ENCODE measurements at regions not wholly inside any gene's neighbourhood (a gene's known extent, or its start where the extent isn't known, plus 50 kb on each side); places are given as distances from the start of the nearest gene placed in this dataset.

DNA sequence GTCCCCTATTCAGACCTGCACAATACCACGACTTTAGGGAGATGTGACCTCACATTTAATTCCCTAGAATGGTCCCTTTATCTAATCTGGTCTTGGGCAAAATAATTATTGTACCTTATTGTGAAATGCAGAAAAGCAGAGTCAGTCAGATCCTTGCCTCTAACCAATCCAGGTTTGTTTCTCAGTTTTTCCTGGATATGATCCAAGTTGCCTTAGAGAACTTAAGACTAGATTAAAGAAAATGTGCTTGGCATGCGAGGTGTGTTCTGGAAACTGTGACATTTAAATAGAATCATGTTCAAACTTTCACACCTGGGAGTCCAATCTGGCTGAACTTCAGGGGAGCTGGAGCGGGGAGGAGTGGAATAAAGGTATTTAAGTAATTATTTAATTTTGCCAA, 696.2 kb downstream of the DNAH5 start:
- TF ChIP-seq EZH2 (IDR thresholded peaks at IDR 0.05) (no peak), POLR2AphosphoS5 (IDR thresholded peaks at IDR 0.05; ENCODE audit: low read depth, low read length) (no peak), POLR2A (IDR thresholded peaks at IDR 0.05; ENCODE audit: borderline replicate concordance, extremely low read depth, insufficient read depth, insufficient read length) (no peak), ATF3 (IDR thresholded peaks at IDR 0.05) (no peak), JUND (IDR thresholded peaks at IDR 0.05) (no peak), SIN3A (IDR thresholded peaks at IDR 0.05; ENCODE audit: low read depth) (no peak), EZH2phosphoT487 (IDR thresholded peaks at IDR 0.05; ENCODE audit: borderline replicate concordance) (no peak), SP1 (IDR thresholded peaks at IDR 0.05; ENCODE audit: low read depth) (no peak)
- TF ChIP-seq, protein P1, sequence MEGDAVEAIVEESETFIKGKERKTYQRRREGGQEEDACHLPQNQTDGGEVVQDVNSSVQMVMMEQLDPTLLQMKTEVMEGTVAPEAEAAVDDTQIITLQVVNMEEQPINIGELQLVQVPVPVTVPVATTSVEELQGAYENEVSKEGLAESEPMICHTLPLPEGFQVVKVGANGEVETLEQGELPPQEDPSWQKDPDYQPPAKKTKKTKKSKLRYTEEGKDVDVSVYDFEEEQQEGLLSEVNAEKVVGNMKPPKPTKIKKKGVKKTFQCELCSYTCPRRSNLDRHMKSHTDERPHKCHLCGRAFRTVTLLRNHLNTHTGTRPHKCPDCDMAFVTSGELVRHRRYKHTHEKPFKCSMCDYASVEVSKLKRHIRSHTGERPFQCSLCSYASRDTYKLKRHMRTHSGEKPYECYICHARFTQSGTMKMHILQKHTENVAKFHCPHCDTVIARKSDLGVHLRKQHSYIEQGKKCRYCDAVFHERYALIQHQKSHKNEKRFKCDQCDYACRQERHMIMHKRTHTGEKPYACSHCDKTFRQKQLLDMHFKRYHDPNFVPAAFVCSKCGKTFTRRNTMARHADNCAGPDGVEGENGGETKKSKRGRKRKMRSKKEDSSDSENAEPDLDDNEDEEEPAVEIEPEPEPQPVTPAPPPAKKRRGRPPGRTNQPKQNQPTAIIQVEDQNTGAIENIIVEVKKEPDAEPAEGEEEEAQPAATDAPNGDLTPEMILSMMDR (IDR thresholded peaks at IDR 0.05 in 2 of 3, conservative IDR thresholded peaks at IDR 0.05 in 1 of 3; ENCODE audit: borderline replicate concordance in 1 of 3, insufficient read depth in 1 of 3, low read depth in 2 of 3, low read length in 2 of 3) = no peak

Data from HCT116 (cell line).